Mucosa of rectum (tissue), 2 donors: ENCODE measurements at regions not wholly inside any gene's neighbourhood (a gene's known extent, or its start where the extent isn't known, plus 50 kb on each side); places are given as distances from the start of the nearest gene placed in this dataset.

ENCODE experiments used
- H3K27ac ChIP-seq, 2 donors: one replicate each; pipeline ENCODE4 v1.7.0; 2013; ENCODE audit warnings: inconsistent platforms in 2 of 2, low read depth in 2 of 2, low read length in 2 of 2
- H3K27me3 ChIP-seq, 2 donors: one replicate each; pipeline ENCODE4 v1.7.0; 2013; ENCODE audit warnings: low read length in 2 of 2; ENCODE audit not compliant: control insufficient read depth in 2 of 2, insufficient read depth in 2 of 2
- H3K36me3 ChIP-seq, 2 donors: one replicate each; pipeline ENCODE4 v1.7.0; 2013; ENCODE audit warnings: low read length in 2 of 2; ENCODE audit not compliant: control insufficient read depth in 2 of 2, insufficient read depth in 2 of 2
- H3K4me1 ChIP-seq, 2 donors: one replicate each; pipeline ENCODE4 v1.7.0; 2013; ENCODE audit warnings: low read length in 2 of 2, mild to moderate bottlenecking in 1 of 2; ENCODE audit not compliant: control insufficient read depth in 2 of 2, insufficient read depth in 2 of 2
- H3K4me3 ChIP-seq, 2 donors: one replicate each; pipeline ENCODE4 v1.7.0; 2013; ENCODE audit warnings: low read length in 2 of 2
- H3K9ac ChIP-seq, 2 donors: one replicate each; pipeline ENCODE4 v1.7.0; 2013; ENCODE audit warnings: low read length in 2 of 2, low read depth in 1 of 2, mild to moderate bottlenecking in 1 of 2
- H3K9me3 ChIP-seq, 2 donors: one replicate each; pipeline ENCODE4 v1.7.0; 2013; ENCODE audit warnings: low read length in 2 of 2; ENCODE audit not compliant: control insufficient read depth in 2 of 2
- donor health status: healthy.
- donor health status: Normal muscosa, but diverticular disease.

DNA sequence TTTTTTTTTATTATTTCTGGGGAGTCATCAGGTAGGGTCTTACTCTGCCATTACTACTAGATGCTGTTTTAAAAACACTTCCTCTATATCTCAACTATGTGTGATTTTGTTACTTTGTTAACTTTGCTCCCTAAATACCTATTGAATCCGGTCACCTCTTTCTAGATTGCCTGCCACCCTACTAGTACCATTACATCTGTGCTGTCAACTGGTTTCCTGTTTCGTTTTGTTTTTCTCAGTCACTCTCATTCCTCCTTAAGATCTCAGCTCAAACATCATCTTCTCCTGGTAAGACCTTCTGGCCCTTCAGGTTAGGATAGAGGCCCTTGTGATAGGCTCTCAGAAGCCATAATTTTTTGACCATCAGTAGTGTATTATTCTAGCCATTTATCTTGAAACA lies 324.2 kb upstream of the ATP10B start:
- Histone ChIP-seq H3K4me1 (no peaks in the 10 kb centered on the region), H3K36me3 (no peaks in the 10 kb centered on the region), H3K9ac (no peak overlapping the region), H3K27me3 (no peaks in the 10 kb centered on the region), H3K9me3 (no peaks in the 10 kb centered on the region), H3K4me3 (no peak overlapping the region), H3K27ac (no peak overlapping the region)

DNA sequence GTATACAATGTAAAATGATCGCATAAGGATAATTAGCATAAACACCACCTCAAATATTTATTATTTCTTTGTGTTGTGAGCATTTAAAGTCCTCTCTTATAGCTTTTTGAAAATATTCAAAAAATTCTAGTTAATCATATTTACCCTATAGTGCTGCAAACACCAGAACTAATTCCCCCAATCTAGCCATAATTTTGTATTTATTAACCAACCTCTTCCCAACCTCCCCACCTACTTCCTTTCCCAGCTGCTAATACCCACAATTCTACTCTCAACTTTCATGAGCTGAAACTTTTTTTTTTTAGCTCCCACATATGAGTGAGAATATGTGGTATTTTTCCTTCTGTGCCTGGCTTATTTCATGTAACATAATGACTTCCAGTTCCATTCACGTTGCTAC lies 317.8 kb upstream of the ATP10B start:
- Histone ChIP-seq H3K4me3 (no peak overlapping the region), H3K27ac (no peak overlapping the region), H3K9ac (no peak overlapping the region), H3K9me3 (no peaks in the 10 kb centered on the region), H3K27me3 (no peaks in the 10 kb centered on the region), H3K4me1 (no peaks in the 10 kb centered on the region), H3K36me3 (no peaks in the 10 kb centered on the region)

DNA sequence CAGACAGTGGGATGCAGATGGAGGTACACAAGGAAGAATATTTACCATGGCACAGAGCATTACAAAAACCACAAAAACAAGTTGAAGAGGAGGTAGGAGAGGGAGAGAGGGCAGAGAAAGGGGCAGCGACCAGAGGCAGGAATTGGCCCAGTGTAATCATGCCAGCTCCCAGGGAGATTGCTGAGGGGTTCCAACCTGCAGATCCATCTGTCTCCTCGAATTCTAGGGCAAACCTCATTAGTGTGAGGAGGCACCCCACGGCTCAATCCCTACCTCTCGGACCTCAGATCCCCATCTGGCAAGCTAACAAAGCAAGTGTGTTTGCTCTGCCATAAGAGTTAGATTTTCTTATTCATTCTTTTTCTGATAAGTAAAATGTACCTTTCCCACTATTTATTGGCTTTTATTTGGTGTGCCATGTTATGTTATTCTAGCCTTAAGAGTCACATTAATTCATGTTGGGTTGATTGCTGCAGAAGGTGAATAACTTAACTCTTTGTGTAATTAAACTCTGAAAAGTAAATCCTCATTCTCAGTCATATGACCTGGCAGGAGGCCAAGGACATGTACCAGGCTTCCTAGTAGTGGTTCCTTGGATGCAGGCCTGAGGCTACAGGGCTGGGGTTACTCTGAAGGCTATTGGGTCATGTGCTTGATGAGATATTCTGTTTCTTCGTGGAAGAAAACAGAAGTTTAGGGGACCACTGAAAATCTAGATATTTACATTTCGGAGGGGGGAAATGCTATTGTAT lies 315.2 kb upstream of the ATP10B start:
- Histone ChIP-seq H3K9ac (no peak overlapping the region), H3K27me3 (no peaks in the 10 kb centered on the region), H3K9me3 (no peaks in the 10 kb centered on the region), H3K4me1 (no peaks in the 10 kb centered on the region), H3K27ac (no peak overlapping the region), H3K4me3 (no peak overlapping the region), H3K36me3 (no peaks in the 10 kb centered on the region)

DNA sequence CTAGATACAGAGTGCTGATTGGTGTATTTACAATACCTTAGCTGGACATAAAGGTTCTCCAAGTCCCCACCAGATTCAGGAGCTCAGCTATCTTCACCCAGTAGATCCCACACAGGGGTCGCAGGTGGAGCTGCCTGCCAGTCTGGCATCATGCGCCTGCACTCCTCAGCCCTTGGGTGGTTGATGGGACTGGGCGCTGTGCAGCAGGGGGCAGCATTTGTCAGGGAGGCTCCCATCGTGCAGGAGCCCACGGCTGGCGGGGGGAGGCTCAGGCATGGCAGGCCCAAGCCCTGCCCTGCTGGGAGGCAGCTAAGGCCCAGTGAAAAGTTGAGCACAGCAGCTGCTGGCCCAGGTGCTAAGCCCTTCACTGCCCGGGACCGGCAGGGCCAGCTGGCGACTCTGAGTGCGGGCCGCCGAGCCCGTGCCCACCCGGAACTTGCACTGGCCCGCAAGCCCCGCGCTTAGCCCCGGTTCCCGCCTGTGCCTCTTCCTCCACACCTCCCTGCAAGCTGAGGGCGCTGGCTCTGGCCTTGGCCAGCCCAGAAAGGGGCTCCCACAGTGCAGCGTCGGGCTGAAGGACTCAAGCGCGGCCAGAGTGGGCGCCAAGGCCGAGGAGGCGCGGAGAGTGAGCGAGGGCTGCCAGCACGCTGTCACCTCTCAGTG lies 314.1 kb upstream of the ATP10B start:
- Histone ChIP-seq H3K4me3 (no peak overlapping the region), H3K36me3 (no peaks in the 10 kb centered on the region), H3K27me3 (no peaks in the 10 kb centered on the region), H3K9ac (no peak overlapping the region), H3K4me1 (no peaks in the 10 kb centered on the region), H3K27ac (no peak overlapping the region), H3K9me3 (no peaks in the 10 kb centered on the region)

DNA sequence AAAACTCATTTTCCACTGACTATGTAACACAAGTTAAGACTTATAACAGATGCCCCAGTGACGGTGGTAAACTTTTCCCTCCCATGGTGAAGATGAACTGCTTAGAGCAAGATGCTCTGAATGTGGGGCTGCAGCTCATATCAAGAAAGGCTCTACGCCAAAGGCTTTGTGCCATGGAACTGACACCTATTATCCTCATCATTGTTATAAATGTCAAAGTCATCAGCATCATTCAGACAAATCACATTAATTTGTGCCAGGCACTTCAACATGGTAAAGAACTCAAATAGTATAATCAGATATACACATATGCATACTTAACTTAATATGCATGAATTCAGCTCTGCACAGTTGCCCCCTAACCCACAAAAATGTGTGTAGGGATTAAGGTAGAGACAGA lies 305.9 kb upstream of the ATP10B start:
- no peaks in the 10 kb centered on the region for H3K36me3 ChIP-seq
- H3K9ac ChIP-seq = no peak overlapping the region
- H3K4me3 ChIP-seq = no peak overlapping the region
- H3K4me1 ChIP-seq = no peaks in the 10 kb centered on the region
- no peaks in the 10 kb centered on the region for H3K27me3 ChIP-seq
- no peaks in the 10 kb centered on the region for H3K9me3 ChIP-seq
- no peak overlapping the region for H3K27ac ChIP-seq

DNA sequence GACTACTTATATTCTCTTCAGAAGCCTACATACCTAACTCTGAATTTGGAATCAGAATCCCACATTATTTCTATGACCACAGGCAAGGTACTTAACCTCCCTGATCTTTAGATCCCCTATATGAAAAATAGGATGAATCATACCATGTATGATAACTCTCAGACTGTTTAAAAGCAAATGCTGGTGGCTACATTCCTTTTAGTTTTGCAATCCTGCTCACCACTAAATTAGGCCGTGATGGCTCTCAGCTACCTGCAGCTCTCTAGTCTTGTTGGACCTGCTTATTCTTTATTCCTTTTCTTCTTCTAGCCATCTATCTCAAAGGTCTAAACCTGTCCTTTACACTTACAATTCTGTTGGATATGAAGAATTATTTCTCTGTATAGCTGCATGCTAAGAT lies 303.4 kb upstream of the ATP10B start:
- Histone ChIP-seq H3K36me3 (no peaks in the 10 kb centered on the region), H3K9me3 (no peaks in the 10 kb centered on the region), H3K4me1 (no peaks in the 10 kb centered on the region), H3K4me3 (no peak overlapping the region), H3K9ac (no peak overlapping the region), H3K27me3 (no peaks in the 10 kb centered on the region), H3K27ac (no peak overlapping the region)

DNA sequence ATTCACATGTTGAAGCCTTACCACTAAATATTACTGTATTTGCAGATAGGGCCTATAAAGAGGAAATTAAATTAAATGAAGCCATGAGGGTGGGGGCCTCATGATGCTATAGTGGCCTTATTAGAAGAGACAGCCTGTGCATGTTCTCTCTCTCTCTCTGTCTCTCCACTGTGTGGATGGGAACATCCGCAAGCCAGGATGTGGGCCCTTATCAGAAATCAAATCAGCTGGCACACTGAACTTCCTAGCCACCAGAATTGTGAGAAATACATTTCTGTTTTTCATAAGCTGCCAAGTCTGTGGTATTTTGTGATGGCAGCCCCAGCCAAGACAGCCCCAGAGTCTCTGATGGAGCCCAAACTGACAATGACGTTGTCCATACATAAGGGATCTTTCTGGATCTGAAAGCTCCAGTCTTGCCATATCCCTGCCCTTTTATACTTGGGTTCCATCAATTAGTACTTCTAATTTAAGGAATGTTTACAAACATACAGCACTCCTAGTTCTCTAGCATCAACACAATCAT lies 300.5 kb upstream of the ATP10B start:
- Histone ChIP-seq H3K27me3 (no peaks in the 10 kb centered on the region), H3K36me3 (no peaks in the 10 kb centered on the region), H3K9ac (no peak overlapping the region), H3K27ac (no peak overlapping the region), H3K9me3 (no peaks in the 10 kb centered on the region), H3K4me1 (no peaks in the 10 kb centered on the region), H3K4me3 (no peak overlapping the region)

DNA sequence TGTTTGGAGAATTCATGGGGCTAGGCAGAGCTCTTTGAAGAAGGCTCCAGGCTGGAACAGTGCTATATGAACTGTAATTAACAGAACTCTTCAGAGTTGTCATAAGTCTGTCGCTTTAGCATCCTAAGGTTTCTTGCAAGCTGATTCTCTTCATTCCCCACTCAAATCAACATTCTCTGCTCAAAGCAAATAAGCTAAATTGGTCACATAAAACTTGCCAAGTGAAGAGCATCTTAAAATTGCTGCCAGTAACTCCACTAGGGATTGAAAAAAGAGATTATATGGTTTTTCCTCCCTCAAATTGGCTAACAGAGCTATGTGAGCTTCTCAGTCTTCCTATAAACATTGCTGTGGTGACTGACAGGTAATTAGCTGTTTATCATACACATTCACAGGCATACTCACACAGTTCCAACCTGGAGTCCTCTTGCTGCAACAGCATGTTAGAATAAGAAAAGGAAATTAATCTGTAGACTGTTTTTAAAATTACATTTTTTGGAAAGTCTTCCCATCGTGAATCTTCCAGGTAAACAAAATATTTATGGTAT lies 298.5 kb upstream of the ATP10B start:
- Histone ChIP-seq H3K9me3 (no peaks in the 10 kb centered on the region), H3K9ac (no peak overlapping the region), H3K27ac (no peak overlapping the region), H3K4me1 (no peaks in the 10 kb centered on the region), H3K4me3 (no peak overlapping the region), H3K36me3 (no peaks in the 10 kb centered on the region), H3K27me3 (no peaks in the 10 kb centered on the region)

DNA sequence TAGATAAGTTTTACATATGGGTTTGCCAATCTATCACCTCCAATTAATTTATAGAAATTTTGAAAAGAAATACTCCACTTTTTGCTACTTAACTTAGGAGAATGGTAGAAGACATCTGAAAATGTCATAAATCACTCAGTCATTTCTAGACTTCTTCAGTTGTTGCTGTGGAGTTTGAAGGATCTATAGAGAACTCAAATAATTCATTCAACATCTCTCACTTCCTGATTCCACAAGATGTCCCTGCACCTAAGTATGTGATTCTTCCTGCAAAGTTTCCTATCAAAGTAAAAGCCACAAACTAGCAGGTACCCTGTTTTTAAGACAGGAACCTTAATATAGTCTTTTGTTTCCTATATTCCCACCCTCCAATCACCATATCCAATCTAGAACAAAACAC lies 297.1 kb upstream of the ATP10B start:
- H3K27ac ChIP-seq = no peak overlapping the region
- no peaks in the 10 kb centered on the region for H3K9me3 ChIP-seq
- no peaks in the 10 kb centered on the region for H3K27me3 ChIP-seq

DNA sequence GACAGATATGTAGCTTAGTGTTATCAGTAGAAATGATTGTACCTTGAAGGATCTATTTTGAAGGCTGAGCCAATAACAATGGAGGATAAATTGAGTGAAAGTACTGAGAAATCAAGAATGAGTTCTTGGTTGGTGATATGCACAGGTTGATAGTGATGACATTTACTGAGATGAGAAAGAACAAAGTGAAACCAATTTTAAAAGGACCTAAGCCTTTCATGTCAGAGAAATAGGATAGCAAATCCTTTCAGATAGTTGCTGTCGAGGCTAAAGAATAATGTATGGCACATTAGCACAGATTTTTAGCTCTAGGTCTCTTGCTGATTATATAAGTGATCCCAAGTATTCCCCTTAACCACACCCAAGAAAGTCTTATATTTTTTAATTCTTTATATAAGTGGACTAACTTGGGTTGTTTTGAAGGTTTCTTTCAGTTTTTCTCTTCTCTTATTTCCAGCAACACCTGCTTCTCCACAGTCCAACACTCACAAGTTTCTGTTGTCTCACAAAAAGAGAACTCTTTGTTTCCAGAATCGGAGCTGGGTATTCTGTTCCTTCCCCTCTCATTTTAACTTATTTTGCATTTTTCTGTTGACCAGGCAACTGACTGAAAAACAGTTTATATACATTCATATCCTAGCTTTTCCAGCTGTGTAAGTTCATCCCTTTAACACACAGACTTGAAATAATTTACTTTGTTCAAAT lies 286.9 kb upstream of the ATP10B start:
- no peak overlapping the region for H3K9ac ChIP-seq

More for the DNA sequence above, 297.1 kb upstream of the ATP10B start:
- H3K4me3 ChIP-seq = no peak overlapping the region
- no peaks in the 10 kb centered on the region for H3K36me3 ChIP-seq
- no peak overlapping the region for H3K9ac ChIP-seq
- no peaks in the 10 kb centered on the region for H3K4me1 ChIP-seq

More for the DNA sequence above, 286.9 kb upstream of the ATP10B start:
- Histone ChIP-seq H3K36me3 (no peaks in the 10 kb centered on the region), H3K9me3 (no peaks in the 10 kb centered on the region), H3K4me3 (no peak overlapping the region), H3K27me3 (no peaks in the 10 kb centered on the region), H3K27ac (no peak overlapping the region), H3K4me1 (no peaks in the 10 kb centered on the region)
